ENCODE measurements at regions not wholly inside any gene's neighbourhood (a gene's known extent, or its start where the extent isn't known, plus 50 kb on each side); places are given as distances from the start of the nearest gene placed in this dataset.

DNA sequence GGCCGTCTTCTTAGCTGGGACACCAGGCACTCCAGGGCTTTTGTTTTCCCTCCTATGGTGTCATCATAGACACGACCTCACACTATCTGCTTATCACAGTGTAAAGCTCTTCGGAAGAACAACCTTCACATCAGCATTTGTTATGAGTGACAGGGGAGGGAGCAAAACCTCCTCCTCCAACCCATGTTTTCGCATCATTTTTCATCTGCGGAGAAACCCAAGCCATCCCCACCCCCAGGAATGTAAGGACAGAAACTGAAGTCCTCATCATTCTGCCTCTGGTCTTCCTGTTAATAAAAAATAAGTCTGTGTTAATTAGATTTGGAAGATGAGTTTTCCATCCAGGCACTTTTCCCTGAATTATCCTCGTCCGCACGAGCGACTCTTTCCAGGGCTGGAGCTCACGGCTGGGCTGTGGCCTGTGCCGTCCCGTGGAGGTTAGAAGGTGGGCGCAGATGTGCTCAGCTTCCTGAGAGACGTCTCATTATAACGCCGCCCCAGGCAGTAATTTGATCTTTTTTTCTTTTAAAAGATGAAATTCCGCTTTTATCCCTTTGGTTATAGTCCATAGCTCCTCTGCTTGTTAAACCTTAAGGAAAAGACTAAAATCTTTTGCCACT is 101.6 kb upstream of the TMEM18 start:
- DNase-seq: no peak

- no peak for DNase-seq
These were observed 100.3 kb upstream of the TMEM18 start for GRCh38 chr2:777546-777945.

DNA sequence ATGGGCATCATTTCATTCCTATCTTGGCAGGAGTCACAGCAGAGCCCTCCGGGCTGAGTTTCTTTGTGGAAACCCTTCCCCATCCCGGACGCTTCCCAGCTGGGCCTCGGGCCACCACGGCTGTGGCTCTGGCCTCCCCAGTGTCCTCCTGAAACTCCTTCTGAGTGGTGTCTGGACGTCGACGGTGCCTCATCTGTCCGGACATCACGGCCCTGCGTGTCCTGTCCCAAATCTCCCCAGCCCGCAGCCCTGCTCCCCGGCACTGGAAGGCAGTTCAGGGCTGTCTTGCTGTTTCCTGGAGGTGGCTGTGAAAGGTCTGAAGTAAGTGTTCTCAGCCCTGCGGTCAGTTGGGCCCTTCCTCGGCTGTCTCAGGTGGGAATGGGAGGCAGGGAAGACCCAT is 99.8 kb upstream of the TMEM18 start:
- DNase-seq: no peak

GRCh38 chr2:776487-776886 is 99.3 kb upstream of the TMEM18 start:
- no peak for DNase-seq

DNA sequence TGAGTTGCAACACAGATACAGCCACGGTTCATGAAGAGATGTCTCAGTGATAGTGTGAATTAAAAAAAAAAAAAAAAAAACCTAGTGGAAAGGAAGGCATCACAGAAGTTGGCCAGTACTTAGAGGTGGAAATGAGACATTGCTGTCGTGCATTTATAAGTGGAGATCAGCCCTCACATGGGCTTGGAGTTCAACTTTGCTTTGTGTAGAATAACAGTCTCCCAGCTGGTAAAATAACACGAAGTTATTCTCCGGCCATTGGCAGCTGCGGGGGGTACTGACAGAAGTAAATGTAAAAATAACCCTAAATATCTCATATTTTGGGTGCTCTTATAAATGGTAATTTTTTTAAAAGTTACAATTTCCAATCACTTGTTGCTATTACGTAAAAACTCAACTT is 98.8 kb upstream of the TMEM18 start:
- DNase-seq: no peak

DNA sequence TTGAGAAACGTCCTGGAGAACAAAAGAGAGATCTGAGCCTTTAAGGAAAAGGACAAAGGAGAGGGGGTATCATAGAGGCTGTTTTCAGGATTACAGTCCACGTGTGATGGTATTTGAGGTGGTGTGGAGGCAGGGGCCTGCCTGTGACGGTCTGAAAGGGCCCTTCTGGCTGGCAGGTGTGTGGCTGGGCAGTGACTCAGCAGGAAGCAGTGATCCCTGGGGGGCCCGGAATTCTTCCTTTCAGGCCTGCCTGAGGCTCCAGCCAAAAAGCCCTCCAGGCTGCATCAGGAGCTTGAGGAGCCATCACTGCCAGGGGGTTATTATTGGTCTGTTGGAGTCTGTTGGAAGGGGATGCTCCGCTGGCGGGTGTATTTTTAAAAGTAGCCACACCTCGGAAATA is 97.2 kb upstream of the TMEM18 start:
- no peak for DNase-seq

DNA sequence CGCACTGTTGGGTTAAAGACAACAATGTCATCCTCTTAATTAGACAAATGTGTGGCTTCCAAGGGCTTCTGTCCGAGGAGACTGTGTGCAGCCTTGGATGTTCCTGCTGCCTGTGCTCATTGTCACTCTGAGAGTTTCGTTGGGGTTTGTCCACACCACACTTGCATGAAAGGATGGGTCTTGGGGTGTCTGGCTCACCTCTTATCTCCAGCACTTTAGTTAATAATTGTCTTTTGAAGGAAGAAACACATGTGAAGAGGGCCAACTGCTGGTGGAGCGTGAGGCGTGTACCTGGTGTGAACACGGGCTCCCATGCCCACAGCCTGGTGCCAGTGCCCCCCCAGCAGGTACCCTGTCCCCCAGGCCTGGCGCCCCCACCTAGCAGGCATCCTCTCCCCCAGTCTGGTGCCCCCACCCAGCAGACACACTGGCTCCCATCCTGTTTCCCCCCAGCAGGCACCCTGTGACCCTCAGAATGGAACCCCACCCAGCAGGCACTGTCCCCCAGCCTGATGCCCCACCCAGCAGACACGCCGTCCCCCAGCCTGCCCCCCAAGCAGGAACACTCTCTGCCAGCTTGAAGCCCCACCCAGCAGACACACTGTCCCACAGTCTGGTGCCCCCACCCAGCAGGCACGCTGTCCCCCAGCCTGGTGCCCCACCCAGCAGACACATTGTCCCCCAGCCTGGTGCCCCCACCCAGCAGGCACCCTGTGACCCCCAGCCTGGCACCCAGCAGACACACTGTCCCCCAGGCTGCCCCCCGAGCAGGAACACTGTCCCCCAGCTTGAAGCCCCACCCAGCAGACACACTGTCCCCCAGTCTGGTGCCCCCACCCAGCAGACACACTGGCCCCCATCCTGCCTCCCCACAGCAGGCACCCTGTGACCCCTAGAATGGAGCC is 96.3 kb upstream of the TMEM18 start:
- DNase-seq: no peak

- no peak for DNase-seq
These were observed 94.3 kb upstream of the TMEM18 start for GRCh38 chr2:771538-771937.

- DNase-seq: no peak
These were observed 93.6 kb upstream of the TMEM18 start for GRCh38 chr2:770776-771175.

DNA sequence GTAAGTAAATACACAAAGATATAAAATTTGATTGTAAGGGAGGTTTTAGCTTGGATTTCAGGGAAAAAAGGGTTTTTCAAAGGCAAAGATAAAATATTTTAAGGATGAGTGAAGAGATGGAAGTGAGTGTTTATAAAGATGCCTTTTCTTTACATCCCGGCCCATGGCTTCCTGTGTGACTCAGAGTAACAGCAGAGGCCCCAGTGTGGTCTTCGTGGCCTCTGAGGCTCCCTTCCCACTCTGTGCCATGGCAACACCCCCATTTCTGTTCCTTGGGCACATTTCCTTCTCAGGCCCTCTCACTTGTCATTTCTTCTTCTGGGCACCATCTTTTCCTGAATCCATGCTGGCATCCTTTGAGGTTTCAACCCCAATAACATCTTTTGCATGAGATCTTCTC is 92.6 kb upstream of the TMEM18 start:
- no peak for DNase-seq

GRCh38 chr2:768451-768850 is 91.2 kb upstream of the TMEM18 start:
- DNase-seq: no peak

DNA sequence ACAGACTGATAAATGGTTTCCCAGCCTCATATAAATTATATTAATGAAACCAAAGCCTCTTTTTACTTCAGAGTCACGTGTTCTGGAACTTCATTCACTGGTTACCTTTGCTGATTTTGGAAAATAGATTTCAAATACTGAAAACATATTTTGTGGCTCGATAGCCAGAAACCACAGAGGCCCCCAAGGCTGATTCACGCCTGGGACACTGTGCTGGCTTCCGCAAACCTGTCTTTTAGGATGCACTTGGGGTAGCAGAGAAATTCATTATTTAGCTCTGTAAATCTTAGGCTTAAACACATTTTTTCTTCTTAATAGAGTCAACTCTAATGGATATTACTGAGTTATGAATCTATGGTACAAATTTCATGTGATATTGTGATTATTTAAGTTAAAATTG is 90.7 kb upstream of the TMEM18 start:
- no peak for DNase-seq

- DNase-seq: no peak
These were observed 90.2 kb upstream of the TMEM18 start for GRCh38 chr2:767440-767839.

DNA sequence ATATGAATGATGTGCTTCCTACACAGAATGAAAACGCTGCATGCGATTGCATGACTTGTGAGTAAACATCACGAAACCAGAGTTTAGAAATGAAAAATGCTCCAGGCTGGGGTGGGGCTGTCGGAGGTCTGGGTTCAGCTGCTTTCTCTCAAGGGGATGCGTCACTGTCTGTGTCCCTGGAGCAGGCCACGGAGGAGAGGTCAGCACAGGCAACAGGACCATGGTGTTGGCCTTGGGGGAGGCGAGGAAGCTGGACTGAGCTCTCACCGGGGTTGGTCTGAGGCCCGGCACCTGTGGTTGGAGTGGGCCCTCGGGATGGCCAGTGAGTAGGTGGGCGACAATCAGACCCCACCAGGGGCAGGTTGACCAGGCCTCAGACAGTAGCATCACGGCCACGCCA is 89.0 kb upstream of the TMEM18 start:
- no peak for DNase-seq

GRCh38 chr2:765369-765768 is 88.2 kb upstream of the TMEM18 start:
- no peak for DNase-seq

- DNase-seq: no peak
These were observed 86.7 kb upstream of the TMEM18 start for GRCh38 chr2:763766-764525.

DNA sequence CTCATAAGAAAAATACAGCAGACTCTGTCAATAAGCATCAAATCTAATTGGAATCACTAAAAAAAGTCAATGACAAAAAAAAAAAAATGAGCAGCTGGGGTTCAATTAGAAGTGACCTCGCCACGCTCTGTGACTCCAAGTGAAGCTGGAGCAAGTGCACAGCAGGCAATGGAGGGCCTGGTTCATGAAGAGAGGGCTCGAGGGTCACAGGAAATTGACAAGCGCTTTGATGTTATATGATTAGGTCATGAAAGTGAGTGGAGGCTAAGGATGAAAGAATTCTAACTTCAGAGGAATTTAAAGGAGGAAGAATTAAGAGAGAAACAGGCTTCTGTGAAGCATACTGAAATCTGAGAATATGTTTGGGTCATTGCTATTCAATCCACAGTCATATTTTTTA is 85.4 kb upstream of the TMEM18 start:
- DNase-seq: no peak

GRCh38 chr2:761384-761783 is 84.2 kb upstream of the TMEM18 start:
- DNase-seq: no peak

DNA sequence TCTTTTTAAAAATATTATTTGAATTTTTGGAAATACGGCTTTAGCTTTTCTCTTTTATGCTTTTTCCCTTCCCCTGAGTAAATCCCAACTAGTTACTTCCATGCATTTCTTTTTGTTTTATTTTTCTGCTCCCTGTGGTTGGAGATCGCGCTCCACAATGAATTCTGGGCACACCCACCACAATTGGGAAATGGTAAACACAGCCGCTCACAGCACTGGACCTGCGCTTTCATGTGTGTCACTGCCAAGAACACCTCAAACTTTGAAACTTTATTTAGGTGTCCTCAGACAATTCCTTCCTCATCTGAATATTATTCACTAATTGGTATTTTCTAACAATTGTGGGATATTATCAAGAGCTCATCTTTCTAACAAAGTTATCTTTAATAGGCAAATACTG is 82.8 kb upstream of the TMEM18 start:
- DNase-seq: no peak

DNA sequence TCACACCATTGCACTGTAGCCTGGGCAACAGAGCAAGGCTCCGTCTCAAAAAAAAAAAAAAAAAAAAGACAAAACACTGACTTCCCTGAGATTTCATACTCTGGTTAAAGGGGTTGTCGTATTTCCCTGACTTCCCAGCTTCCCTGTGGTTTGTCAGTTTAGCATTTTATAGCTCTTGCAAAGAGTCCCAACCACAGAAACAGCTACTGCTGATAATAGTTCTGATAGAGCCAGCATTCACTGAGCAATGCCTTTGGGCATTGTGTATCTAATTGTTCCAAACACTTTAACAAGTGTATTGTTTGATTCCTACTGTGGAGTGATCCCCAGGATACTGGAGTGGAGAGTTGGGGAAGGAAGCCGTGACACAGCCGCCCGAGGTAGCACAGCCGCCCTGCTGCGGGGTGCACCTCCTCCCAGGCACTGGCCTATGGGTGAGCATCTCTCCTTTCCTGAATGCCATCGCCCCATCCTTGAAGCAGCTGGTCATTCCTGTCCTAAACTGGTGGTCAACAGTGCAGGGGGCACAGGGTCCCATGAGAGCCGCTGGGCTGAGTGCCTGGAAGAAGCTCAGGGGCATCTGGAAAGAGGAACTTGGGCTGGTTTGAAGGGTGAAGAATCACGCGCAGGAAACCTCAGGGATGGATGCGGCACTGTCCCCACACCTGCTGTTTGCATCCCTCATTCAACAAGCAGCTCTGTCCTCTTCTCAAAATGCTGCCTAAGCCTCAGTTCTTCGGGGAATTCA is 81.0 kb upstream of the TMEM18 start:
- no peak for DNase-seq

DNA sequence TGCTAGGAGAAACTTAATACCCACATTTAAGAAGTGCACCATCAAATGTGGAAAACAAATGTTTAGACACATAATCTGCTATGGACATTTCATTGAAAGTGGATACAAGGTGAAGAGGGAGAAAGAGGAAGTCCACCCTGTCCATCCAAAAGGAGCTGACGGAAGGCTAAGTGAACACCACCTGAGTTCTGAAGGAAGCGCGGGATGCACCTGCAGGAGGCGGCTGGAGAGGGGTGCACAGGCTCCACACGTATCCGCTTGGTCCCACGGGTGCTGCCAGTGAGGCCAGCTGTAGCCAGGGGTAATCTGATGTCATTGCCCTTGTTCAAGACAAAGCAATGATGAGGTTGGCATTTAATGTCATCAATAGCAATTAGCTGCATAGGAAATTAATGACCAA is 75.9 kb upstream of the TMEM18 start:
- DNase-seq: no peak

DNA sequence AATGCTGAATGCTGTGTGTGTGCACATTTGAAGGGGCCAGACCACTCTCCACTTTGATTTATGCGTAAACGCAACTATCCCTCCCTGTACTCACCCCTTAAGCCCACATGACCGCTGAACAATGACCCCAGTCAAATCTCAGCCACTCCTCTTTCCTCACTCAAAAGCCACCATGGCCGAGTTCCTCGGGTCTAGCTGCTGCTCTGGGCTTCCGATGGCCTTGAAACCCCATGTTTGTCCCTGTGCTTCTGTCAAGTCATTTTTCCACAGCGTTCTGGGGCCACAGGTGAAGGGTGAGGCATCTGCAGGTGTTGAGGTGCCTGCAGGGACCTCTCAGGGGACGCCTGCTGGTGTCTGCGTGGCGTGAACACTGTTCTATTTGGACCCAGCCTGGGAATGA is 74.3 kb upstream of the TMEM18 start:
- no peak for DNase-seq

GRCh38 chr2:750628-751027 is 73.4 kb upstream of the TMEM18 start:
- no peak for DNase-seq
